ENCODE measurements at regions not wholly inside any gene's neighbourhood (a gene's known extent, or its start where the extent isn't known, plus 50 kb on each side); places are given as distances from the start of the nearest gene placed in this dataset.

GRCh38 chr1:55527831-55528230 lies 312.7 kb upstream of the USP24 start:
- TF ChIP-seq, protein P1, sequence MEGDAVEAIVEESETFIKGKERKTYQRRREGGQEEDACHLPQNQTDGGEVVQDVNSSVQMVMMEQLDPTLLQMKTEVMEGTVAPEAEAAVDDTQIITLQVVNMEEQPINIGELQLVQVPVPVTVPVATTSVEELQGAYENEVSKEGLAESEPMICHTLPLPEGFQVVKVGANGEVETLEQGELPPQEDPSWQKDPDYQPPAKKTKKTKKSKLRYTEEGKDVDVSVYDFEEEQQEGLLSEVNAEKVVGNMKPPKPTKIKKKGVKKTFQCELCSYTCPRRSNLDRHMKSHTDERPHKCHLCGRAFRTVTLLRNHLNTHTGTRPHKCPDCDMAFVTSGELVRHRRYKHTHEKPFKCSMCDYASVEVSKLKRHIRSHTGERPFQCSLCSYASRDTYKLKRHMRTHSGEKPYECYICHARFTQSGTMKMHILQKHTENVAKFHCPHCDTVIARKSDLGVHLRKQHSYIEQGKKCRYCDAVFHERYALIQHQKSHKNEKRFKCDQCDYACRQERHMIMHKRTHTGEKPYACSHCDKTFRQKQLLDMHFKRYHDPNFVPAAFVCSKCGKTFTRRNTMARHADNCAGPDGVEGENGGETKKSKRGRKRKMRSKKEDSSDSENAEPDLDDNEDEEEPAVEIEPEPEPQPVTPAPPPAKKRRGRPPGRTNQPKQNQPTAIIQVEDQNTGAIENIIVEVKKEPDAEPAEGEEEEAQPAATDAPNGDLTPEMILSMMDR (IDR thresholded peaks at IDR 0.05 in 8 of 11, conservative IDR thresholded peaks at IDR 0.05 in 3 of 11), result no peak
- TF ChIP-seq POLR2AphosphoS5 (IDR thresholded peaks at IDR 0.05), result no peak
- TF ChIP-seq POLR2A (IDR thresholded peaks at IDR 0.05), result no peak
- Histone ChIP-seq H3K27ac (no peak overlapping the region), H3K36me3 (no peaks in the 10 kb centered on the region), H3K9me3 (no peaks in the 10 kb centered on the region), H3K27me3 (replicated peaks in 1 of 7) (no peaks in the 10 kb centered on the region), H3K4me1 (no peaks in the 10 kb centered on the region), H3K4me3 (no peak overlapping the region)
- WGBS, 5 donors, result 38 to 88% (median 71%) methylated on average over 1 of the region's 1 CpG
- no peak for DNase-seq
- intact Hi-C loops (cut with DNase I; ENCODE audit: low total_unique reads), result no loop called here

DNA sequence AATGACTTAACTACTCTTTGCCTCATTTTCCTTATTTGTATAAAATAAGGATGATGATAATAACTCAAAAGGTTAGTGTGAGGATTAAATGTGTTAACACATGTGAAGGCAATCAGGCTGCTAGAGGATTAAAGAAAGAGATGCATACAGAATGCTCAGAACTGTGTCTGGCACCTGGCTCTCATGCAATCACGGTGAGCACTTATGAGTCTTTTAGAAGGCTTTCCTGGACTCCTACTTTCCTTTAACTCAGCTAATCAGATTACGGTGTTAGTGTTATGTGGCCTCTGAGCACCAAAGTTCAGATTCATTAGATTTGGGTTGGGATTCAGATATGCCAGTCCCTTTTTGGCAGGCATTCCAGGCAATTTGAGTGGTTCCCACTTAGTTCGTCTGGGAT lies 311.6 kb upstream of the USP24 start:
- DNase-seq, result no peak
- Histone ChIP-seq H3K27ac (no peak overlapping the region), H3K9me3 (no peaks in the 10 kb centered on the region), H3K27me3 (replicated peaks in 1 of 7) (no peaks in the 10 kb centered on the region), H3K4me3 (no peak overlapping the region), H3K36me3 (no peaks in the 10 kb centered on the region), H3K4me1 (no peaks in the 10 kb centered on the region)
- 75 to 84% (median 80%) methylated on average over 3 of the region's 3 CpGs for WGBS, 5 donors
- intact Hi-C loops (cut with DNase I; ENCODE audit: low total_unique reads), result no loop called here
- TF ChIP-seq, protein P1 (IDR thresholded peaks at IDR 0.05 in 8 of 11, conservative IDR thresholded peaks at IDR 0.05 in 3 of 11), result no peak
- no peak for TF ChIP-seq POLR2A (IDR thresholded peaks at IDR 0.05)
- no peak for TF ChIP-seq POLR2AphosphoS5 (IDR thresholded peaks at IDR 0.05)

DNA sequence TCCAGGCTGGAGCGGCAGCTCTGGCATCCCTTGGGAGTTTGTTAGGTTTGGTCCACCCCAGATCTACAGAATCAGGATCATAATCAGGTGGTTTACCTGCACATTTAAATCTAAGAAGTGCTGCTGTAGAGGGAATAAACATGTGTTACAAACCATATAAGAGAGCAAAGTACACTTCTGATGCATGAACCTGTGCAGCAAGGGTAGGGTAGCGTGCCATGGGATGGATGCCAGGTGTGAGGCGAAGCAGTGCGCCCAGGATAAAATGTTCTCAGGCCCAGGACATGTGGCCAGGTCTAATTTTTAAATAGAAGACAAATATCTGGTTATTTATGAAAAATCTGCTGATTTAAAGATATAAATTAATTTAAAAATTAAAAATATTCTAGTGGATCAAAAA lies 308.8 kb upstream of the USP24 start:
- H3K27me3 ChIP-seq (replicated peaks in 1 of 7), result no peaks in the 10 kb centered on the region
- 89 to 97% (median 92%) methylated on average over 4 of the region's 4 CpGs for WGBS, 5 donors
- H3K36me3 ChIP-seq, result no peaks in the 10 kb centered on the region
- intact Hi-C loops (cut with DNase I; ENCODE audit: low total_unique reads), result no loop called here
- no peak overlapping the region for H3K4me3 ChIP-seq
- H3K4me1 ChIP-seq, result no peaks in the 10 kb centered on the region
- H3K9me3 ChIP-seq, result no peaks in the 10 kb centered on the region
- no peak for DNase-seq
- H3K27ac ChIP-seq, result no peak overlapping the region
- TF ChIP-seq POLR2A (IDR thresholded peaks at IDR 0.05), result no peak

- no peak overlapping the region for H3K27ac ChIP-seq
- no peaks in the 10 kb centered on the region for H3K27me3 ChIP-seq (replicated peaks in 1 of 7)
- DNase-seq, result no peak
- WGBS, 5 donors, result 41 to 89% (median 58%) methylated on average over 2 of the region's 2 CpGs
- intact Hi-C loops (cut with DNase I; ENCODE audit: low total_unique reads), result no loop called here
- H3K36me3 ChIP-seq, result no peaks in the 10 kb centered on the region
- H3K4me3 ChIP-seq, result no peak overlapping the region
- TF ChIP-seq, protein P1 (IDR thresholded peaks at IDR 0.05 in 8 of 11, conservative IDR thresholded peaks at IDR 0.05 in 3 of 11), result no peak
- TF ChIP-seq POLR2AphosphoS5 (IDR thresholded peaks at IDR 0.05) (no peak), POLR2A (IDR thresholded peaks at IDR 0.05) (no peak)
- H3K9me3 ChIP-seq, result no peaks in the 10 kb centered on the region
- H3K4me1 ChIP-seq, result no peaks in the 10 kb centered on the region
Observed at GRCh38 chr1:55522982-55523381, 307.8 kb upstream of the USP24 start.

GRCh38 chr1:55522353-55522903 lies 307.3 kb upstream of the USP24 start:
- TF ChIP-seq, protein P1 (IDR thresholded peaks at IDR 0.05 in 8 of 11, conservative IDR thresholded peaks at IDR 0.05 in 3 of 11), result no peak
- TF ChIP-seq POLR2AphosphoS5 (IDR thresholded peaks at IDR 0.05) (no peak), POLR2A (IDR thresholded peaks at IDR 0.05) (no peak)
- no peaks in the 10 kb centered on the region for H3K9me3 ChIP-seq
- H3K27ac ChIP-seq, result no peak overlapping the region
- 72 to 77% (median 74%) methylated on average over 7 of the region's 7 CpGs for WGBS, 5 donors
- H3K4me1 ChIP-seq, result no peaks in the 10 kb centered on the region
- no peak for DNase-seq
- no peaks in the 10 kb centered on the region for H3K27me3 ChIP-seq (replicated peaks in 1 of 7)
- no peak overlapping the region for H3K4me3 ChIP-seq
- no peaks in the 10 kb centered on the region for H3K36me3 ChIP-seq
- intact Hi-C loops (cut with DNase I; ENCODE audit: low total_unique reads), result no loop called here
